ENCODE measurements at regions not wholly inside any gene's neighbourhood (a gene's known extent, or its start where the extent isn't known, plus 50 kb on each side); places are given as distances from the start of the nearest gene placed in this dataset.

GRCh38 chr2:163191372-163191771 lies 352.8 kb upstream of the KCNH7 start:
- peak; percentile 24 for DNase-seq (ENCODE audit: low spot score)
- TF ChIP-seq CTCF (IDR thresholded peaks at IDR 0.05; ENCODE audit: borderline replicate concordance, control extremely low read depth, extremely low read depth, insufficient read depth, missing control alignments): peak; percentile 16
- in situ Hi-C loops (cut with MboI; ENCODE audit: low sequenced_read_pairs, unreplicated experiment): loop anchor here (25.0 kb wide), 1 partner anchor 871 kb away; no protein-coding TSS in a partner anchor

GRCh38 chr2:163187995-163188655 lies 349.6 kb upstream of the KCNH7 start:
- DNase-seq (ENCODE audit: low spot score): no peak
- in situ Hi-C loops (cut with MboI; ENCODE audit: low sequenced_read_pairs, unreplicated experiment): loop anchor here (25.0 kb wide), 1 partner anchor 874 kb away; no protein-coding TSS in a partner anchor
- no peak for TF ChIP-seq CTCF (IDR thresholded peaks at IDR 0.05; ENCODE audit: borderline replicate concordance, control extremely low read depth, extremely low read depth, insufficient read depth, missing control alignments)

- in situ Hi-C loops (cut with MboI; ENCODE audit: low sequenced_read_pairs, unreplicated experiment): loop anchor here (25.0 kb wide), 1 partner anchor 875 kb away; no protein-coding TSS in a partner anchor
- DNase-seq (ENCODE audit: low spot score): no peak
- no peak for TF ChIP-seq CTCF (IDR thresholded peaks at IDR 0.05; ENCODE audit: borderline replicate concordance, control extremely low read depth, extremely low read depth, insufficient read depth, missing control alignments)
Measured at GRCh38 chr2:163187119-163187518, 348.6 kb upstream of the KCNH7 start.

GRCh38 chr2:163185160-163185559 lies 346.6 kb upstream of the KCNH7 start:
- DNase-seq (ENCODE audit: low spot score): no peak
- TF ChIP-seq CTCF (IDR thresholded peaks at IDR 0.05; ENCODE audit: borderline replicate concordance, control extremely low read depth, extremely low read depth, insufficient read depth, missing control alignments): no peak
- in situ Hi-C loops (cut with MboI; ENCODE audit: low sequenced_read_pairs, unreplicated experiment): loop anchor here (25.0 kb wide), 1 partner anchor 877 kb away; no protein-coding TSS in a partner anchor

- DNase-seq (ENCODE audit: low spot score): peak; percentile 6
- in situ Hi-C loops (cut with MboI; ENCODE audit: low sequenced_read_pairs, unreplicated experiment): loop anchor here (25.0 kb wide), 1 partner anchor 879 kb away; no protein-coding TSS in a partner anchor
Measured at GRCh38 chr2:163182764-163183354, 344.3 kb upstream of the KCNH7 start.

GRCh38 chr2:163177592-163177991 lies 339.0 kb upstream of the KCNH7 start:
- in situ Hi-C loops (cut with MboI; ENCODE audit: low sequenced_read_pairs, unreplicated experiment): loop anchor here (25.0 kb wide), 1 partner anchor 885 kb away; no protein-coding TSS in a partner anchor
- TF ChIP-seq CTCF (IDR thresholded peaks at IDR 0.05; ENCODE audit: borderline replicate concordance, control extremely low read depth, extremely low read depth, insufficient read depth, missing control alignments): no peak
- no peak for DNase-seq (ENCODE audit: low spot score)

More at GRCh38 chr2:163182764-163183354, 344.3 kb upstream of the KCNH7 start:
- peak; percentile 24 for TF ChIP-seq CTCF (IDR thresholded peaks at IDR 0.05; ENCODE audit: borderline replicate concordance, control extremely low read depth, extremely low read depth, insufficient read depth, missing control alignments)

Measured in GM13976 (cell line).